ENCODE measurements at regions not wholly inside any gene's neighbourhood (a gene's known extent, or its start where the extent isn't known, plus 50 kb on each side); places are given as distances from the start of the nearest gene placed in this dataset.

DNA sequence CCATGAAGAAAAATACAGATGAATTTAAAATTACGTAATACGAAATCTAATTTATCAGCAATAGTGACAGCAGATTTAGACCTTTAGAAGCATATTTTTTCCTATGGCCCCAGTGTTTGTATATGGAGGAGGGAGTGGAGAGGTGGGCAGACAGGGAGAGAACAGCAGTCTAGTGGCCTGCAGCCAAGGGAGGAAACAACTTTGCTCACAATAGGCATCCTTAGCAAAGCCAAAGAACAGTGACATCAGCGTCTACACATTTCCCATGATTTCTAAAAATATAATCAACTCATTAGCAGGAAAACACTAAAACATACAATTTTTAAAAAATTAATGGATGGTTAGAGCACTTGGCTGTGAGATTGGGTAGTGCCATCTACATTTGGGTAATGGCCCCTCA is 622.6 kb upstream of the ATP2B1 start:
- dilution Hi-C loops (cut with MboI; ENCODE audit: extremely low pct_ligation_motif_present, low sequenced_read_pairs) = no loop called here
- Histone ChIP-seq H3K4me2 (ENCODE audit: insufficient read depth, low read length) (peak overlapping the region; percentile 40), H2AFZ (ENCODE audit: low read depth, low read length) (no peak overlapping the region), H3K9ac (replicated peaks; ENCODE audit: extremely low read depth, insufficient read depth, low read length) (peak overlapping the region; percentile 30), H3K4me3 (replicated peaks in 1 of 3; ENCODE audit: insufficient read depth in 1 of 3, low read depth in 1 of 3, low read length in 3 of 3) (no peak overlapping the region), H3K4me1 (ENCODE audit: control insufficient read depth, extremely low read depth, insufficient read depth, low read length) (peaks cover 64% of the 10 kb centered on the region), H3K9me3 (replicated peaks; ENCODE audit: control insufficient read depth, insufficient read depth, low read length) (no peaks in the 10 kb centered on the region), H3K36me3 (ENCODE audit: control insufficient read depth in 2 of 2, extremely low read depth in 1 of 2, insufficient read depth in 2 of 2, low read length in 2 of 2) (no peaks in the 10 kb centered on the region), H3K27me3 (ENCODE audit: control insufficient read depth in 2 of 2, insufficient read depth in 2 of 2, low read length in 2 of 2) (no peaks in the 10 kb centered on the region), H3K27ac (ENCODE audit: insufficient read depth, low read depth, low read length) (peak overlapping the region; percentile 85), H3K9me1 (replicated peaks; ENCODE audit: control insufficient read depth, extremely low read depth, insufficient read depth, low read length) (no peaks in the 10 kb centered on the region), H3K79me2 (ENCODE audit: control insufficient read depth, insufficient read depth, low read length) (no peaks in the 10 kb centered on the region), H4K20me1 (replicated peaks; ENCODE audit: control insufficient read depth, extremely low read depth, insufficient read depth, low read length) (no peaks in the 10 kb centered on the region)
- TF ChIP-seq MAX (IDR thresholded peaks at IDR 0.05; ENCODE audit: insufficient read depth, insufficient read length) (no peak), FOS (IDR thresholded peaks at IDR 0.05; ENCODE audit: borderline replicate concordance, insufficient read depth, low read length) (peak; percentile 42), GATA2 (IDR thresholded peaks at IDR 0.05; ENCODE audit: insufficient read depth, insufficient read length, low read depth, low read length) (peak; percentile 31), JUN (IDR thresholded peaks at IDR 0.05; ENCODE audit: borderline replicate concordance, insufficient read depth, insufficient read length, low read depth) (peak; percentile 65)
- POLR2A ChIA-PET = no interaction called here
- DNase-seq (ENCODE audit: low read depth, low spot score) (peak; percentile 96), FAIRE-seq (peak; percentile 83)
- BruUV-seq (replicated peaks) = no TSS peak
- intact Hi-C loops (cut with micrococcal nuclease) = loop anchor here (2.0 to 10.0 kb wide), 3 partner anchors 38 to 524 kb away; no protein-coding TSS in a partner anchor
- CTCF ChIA-PET = interaction anchor here (1.2 kb wide), 1 partner anchor 9 kb away, joined by 4 read pairs; no protein-coding TSS in a partner anchor

DNA sequence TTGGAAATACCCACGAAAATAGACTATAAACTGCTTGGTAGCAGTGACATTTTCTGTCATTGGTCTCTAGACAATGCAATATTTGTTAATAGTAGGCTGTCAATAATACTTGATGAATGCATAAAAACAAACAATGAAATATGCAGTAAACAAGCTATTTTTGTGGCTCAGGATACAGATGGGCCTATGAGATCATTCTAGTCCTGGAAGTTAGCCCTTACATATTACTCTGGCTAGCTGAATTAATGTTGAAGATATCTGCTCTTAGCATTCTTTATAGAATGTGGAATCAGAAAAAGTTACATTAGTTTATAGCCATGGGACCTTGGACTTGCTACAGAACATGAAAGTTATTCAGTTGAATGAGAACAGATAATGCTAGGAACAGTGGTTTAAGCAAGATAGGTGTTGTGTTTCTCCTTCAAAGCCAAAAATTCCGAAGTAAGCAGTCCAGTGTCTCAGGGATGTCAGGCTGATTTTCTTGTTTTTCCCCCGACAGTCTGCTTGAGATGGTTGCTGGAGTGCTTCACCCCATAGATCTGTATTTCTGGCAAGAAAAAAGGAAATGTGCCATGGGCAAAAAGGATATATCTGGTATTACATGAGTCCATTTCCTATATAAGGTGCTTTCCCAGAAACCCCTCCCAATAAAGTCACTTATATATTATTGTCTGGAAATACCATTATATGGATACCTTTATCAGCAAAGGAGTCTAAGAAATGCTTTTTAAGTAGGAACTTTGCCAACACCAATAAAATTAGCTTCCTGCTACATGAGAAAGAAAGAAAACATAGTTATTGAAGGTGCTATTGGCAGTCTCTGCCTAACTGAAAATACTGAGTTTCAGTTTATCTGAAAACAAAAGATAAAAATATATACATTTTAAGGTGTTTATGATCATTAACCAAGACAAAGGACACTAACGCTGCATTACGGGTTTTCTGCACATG is 619.4 kb upstream of the ATP2B1 start:
- ChIA-PET POLR2A (no interaction called here), CTCF (interaction anchor here (0.9 kb wide), 3 partner anchors 79 to 612 kb away, joined by 3 read pairs; no protein-coding TSS in a partner anchor)
- H3K36me3 ChIP-seq (ENCODE audit: control insufficient read depth in 2 of 2, extremely low read depth in 1 of 2, insufficient read depth in 2 of 2, low read length in 2 of 2) = no peaks in the 10 kb centered on the region
- no peaks in the 10 kb centered on the region for H3K79me2 ChIP-seq (ENCODE audit: control insufficient read depth, insufficient read depth, low read length)
- peak; percentile 50 for FAIRE-seq
- no peaks in the 10 kb centered on the region for H3K9me3 ChIP-seq (replicated peaks; ENCODE audit: control insufficient read depth, insufficient read depth, low read length)
- DNase-seq (ENCODE audit: low read depth, low spot score) = peak; percentile 89
- intact Hi-C loops (cut with micrococcal nuclease) (loop anchor here (1.0 to 10.0 kb wide), 8 partner anchors 116 to 786 kb away; no protein-coding TSS in a partner anchor), dilution Hi-C loops (cut with MboI; ENCODE audit: extremely low pct_ligation_motif_present, low sequenced_read_pairs) (no loop called here)
- H3K27ac ChIP-seq (ENCODE audit: insufficient read depth, low read depth, low read length) = peak overlapping the region; percentile 97
- no peaks in the 10 kb centered on the region for H3K9me1 ChIP-seq (replicated peaks; ENCODE audit: control insufficient read depth, extremely low read depth, insufficient read depth, low read length)
- H3K4me3 ChIP-seq (replicated peaks in 1 of 3; ENCODE audit: insufficient read depth in 1 of 3, low read depth in 1 of 3, low read length in 3 of 3) = no peak overlapping the region
- TF ChIP-seq FOS (IDR thresholded peaks at IDR 0.05; ENCODE audit: borderline replicate concordance, insufficient read depth, low read length) (no peak), JUN (IDR thresholded peaks at IDR 0.05; ENCODE audit: borderline replicate concordance, insufficient read depth, insufficient read length, low read depth) (peak; percentile 89)
- BruUV-seq (replicated peaks) = TSS peak; percentile 86
- H2AFZ ChIP-seq (ENCODE audit: low read depth, low read length) = peak overlapping the region; percentile 31
- H3K27me3 ChIP-seq (ENCODE audit: control insufficient read depth in 2 of 2, insufficient read depth in 2 of 2, low read length in 2 of 2) = no peaks in the 10 kb centered on the region
- H4K20me1 ChIP-seq (replicated peaks; ENCODE audit: control insufficient read depth, extremely low read depth, insufficient read depth, low read length) = no peaks in the 10 kb centered on the region
- peaks cover 53% of the 10 kb centered on the region for H3K4me1 ChIP-seq (ENCODE audit: control insufficient read depth, extremely low read depth, insufficient read depth, low read length)
- H3K4me2 ChIP-seq (ENCODE audit: insufficient read depth, low read length) = peak overlapping the region; percentile 69
- peak overlapping the region; percentile 85 for H3K9ac ChIP-seq (replicated peaks; ENCODE audit: extremely low read depth, insufficient read depth, low read length)
